IPS-15b (cell line): ENCODE measurements at regions not wholly inside any gene's neighbourhood (a gene's known extent, or its start where the extent isn't known, plus 50 kb on each side); places are given as distances from the start of the nearest gene placed in this dataset.

Experiments
- H3K27me3 ChIP-seq: one replicate; pipeline ENCODE4 v1.6.1; 2013; ENCODE audit warnings: low read length; ENCODE audit not compliant: control insufficient read depth, insufficient read depth
- H3K36me3 ChIP-seq: one replicate; pipeline ENCODE4 v1.6.1; 2013; ENCODE audit warnings: low read length; ENCODE audit not compliant: control insufficient read depth, insufficient read depth
- H3K4me1 ChIP-seq: one replicate; pipeline ENCODE4 v1.6.1; 2013; ENCODE audit warnings: mild to moderate bottlenecking, low read length; ENCODE audit not compliant: control insufficient read depth, insufficient read depth
- H3K4me3 ChIP-seq: one replicate; pipeline ENCODE4 v1.5.1; 2013; ENCODE audit warnings: low read depth, low read length
- H3K9ac ChIP-seq: one replicate; pipeline ENCODE4 v1.6.1; 2013; ENCODE audit warnings: low read depth, mild to moderate bottlenecking, low read length
- H3K9me3 ChIP-seq: one replicate; pipeline ENCODE4 v1.6.1; 2013; ENCODE audit warnings: mild to moderate bottlenecking, low read length; ENCODE audit not compliant: control insufficient read depth, insufficient read depth

- H3K9me3 ChIP-seq = no peaks in the 10 kb centered on the region
- no peaks in the 10 kb centered on the region for H3K4me1 ChIP-seq
- no peaks in the 10 kb centered on the region for H3K27me3 ChIP-seq
- H3K4me3 ChIP-seq = no peak overlapping the region
- H3K9ac ChIP-seq = no peak overlapping the region
- H3K36me3 ChIP-seq = no peaks in the 10 kb centered on the region
These were observed 222.0 kb downstream of the SETD4 start for GRCh38 chr21:35838350-35838749.

GRCh38 chr21:35833991-35834390, 226.3 kb downstream of the SETD4 start:
- H3K9ac ChIP-seq = no peak overlapping the region
- H3K4me3 ChIP-seq = no peak overlapping the region
- H3K36me3 ChIP-seq = no peaks in the 10 kb centered on the region
- no peaks in the 10 kb centered on the region for H3K27me3 ChIP-seq
- no peaks in the 10 kb centered on the region for H3K4me1 ChIP-seq
- H3K9me3 ChIP-seq = no peaks in the 10 kb centered on the region

- H3K9me3 ChIP-seq = no peaks in the 10 kb centered on the region
- no peaks in the 10 kb centered on the region for H3K4me1 ChIP-seq
- no peak overlapping the region for H3K4me3 ChIP-seq
- no peak overlapping the region for H3K9ac ChIP-seq
- H3K36me3 ChIP-seq = no peaks in the 10 kb centered on the region
- H3K27me3 ChIP-seq = no peaks in the 10 kb centered on the region
These were observed 226.9 kb downstream of the SETD4 start for GRCh38 chr21:35833388-35833787.

GRCh38 chr21:35831230-35831629, 229.1 kb downstream of the SETD4 start:
- Histone ChIP-seq H3K9me3 (no peaks in the 10 kb centered on the region), H3K9ac (no peak overlapping the region), H3K4me3 (no peak overlapping the region), H3K36me3 (no peaks in the 10 kb centered on the region), H3K4me1 (no peaks in the 10 kb centered on the region), H3K27me3 (no peaks in the 10 kb centered on the region)

- no peaks in the 10 kb centered on the region for H3K36me3 ChIP-seq
- H3K27me3 ChIP-seq = no peaks in the 10 kb centered on the region
- no peaks in the 10 kb centered on the region for H3K4me1 ChIP-seq
- H3K9ac ChIP-seq = no peak overlapping the region
- H3K4me3 ChIP-seq = no peak overlapping the region
- no peaks in the 10 kb centered on the region for H3K9me3 ChIP-seq
These were observed 231.3 kb downstream of the SETD4 start for GRCh38 chr21:35829067-35829466.

- H3K9me3 ChIP-seq = no peaks in the 10 kb centered on the region
- no peaks in the 10 kb centered on the region for H3K4me1 ChIP-seq
- no peaks in the 10 kb centered on the region for H3K27me3 ChIP-seq
- H3K36me3 ChIP-seq = no peaks in the 10 kb centered on the region
- no peak overlapping the region for H3K4me3 ChIP-seq
- H3K9ac ChIP-seq = no peak overlapping the region
These were observed 232.2 kb downstream of the SETD4 start for GRCh38 chr21:35828161-35828560.

GRCh38 chr21:35827004-35827403, 233.3 kb downstream of the SETD4 start:
- Histone ChIP-seq H3K27me3 (no peaks in the 10 kb centered on the region), H3K36me3 (no peaks in the 10 kb centered on the region), H3K9ac (no peak overlapping the region), H3K4me3 (no peak overlapping the region), H3K9me3 (no peaks in the 10 kb centered on the region), H3K4me1 (no peaks in the 10 kb centered on the region)

- Histone ChIP-seq H3K4me1 (no peaks in the 10 kb centered on the region), H3K9me3 (no peaks in the 10 kb centered on the region), H3K4me3 (no peak overlapping the region), H3K9ac (no peak overlapping the region), H3K36me3 (no peaks in the 10 kb centered on the region), H3K27me3 (no peaks in the 10 kb centered on the region)
These were observed 234.7 kb downstream of the SETD4 start for GRCh38 chr21:35825370-35826353.

- H3K9me3 ChIP-seq = no peaks in the 10 kb centered on the region
- H3K4me3 ChIP-seq = no peak overlapping the region
- H3K9ac ChIP-seq = no peak overlapping the region
- no peaks in the 10 kb centered on the region for H3K27me3 ChIP-seq
- H3K36me3 ChIP-seq = no peaks in the 10 kb centered on the region
- no peaks in the 10 kb centered on the region for H3K4me1 ChIP-seq
These were observed 236.2 kb downstream of the SETD4 start for GRCh38 chr21:35824136-35824535.

- no peaks in the 10 kb centered on the region for H3K36me3 ChIP-seq
- H3K4me1 ChIP-seq = no peaks in the 10 kb centered on the region
- H3K4me3 ChIP-seq = no peak overlapping the region
- H3K27me3 ChIP-seq = no peaks in the 10 kb centered on the region
- no peaks in the 10 kb centered on the region for H3K9me3 ChIP-seq
- H3K9ac ChIP-seq = no peak overlapping the region
These were observed 241.2 kb downstream of the SETD4 start for GRCh38 chr21:35819134-35819533.

GRCh38 chr21:35818597-35818996, 241.7 kb downstream of the SETD4 start:
- Histone ChIP-seq H3K27me3 (no peaks in the 10 kb centered on the region), H3K36me3 (no peaks in the 10 kb centered on the region), H3K9me3 (no peaks in the 10 kb centered on the region), H3K4me3 (no peak overlapping the region), H3K4me1 (no peaks in the 10 kb centered on the region), H3K9ac (no peak overlapping the region)

GRCh38 chr21:35814858-35815619, 245.3 kb downstream of the SETD4 start:
- no peak overlapping the region for H3K9ac ChIP-seq
- H3K4me3 ChIP-seq = no peak overlapping the region
- H3K27me3 ChIP-seq = no peaks in the 10 kb centered on the region
- no peaks in the 10 kb centered on the region for H3K36me3 ChIP-seq
- no peaks in the 10 kb centered on the region for H3K9me3 ChIP-seq
- H3K4me1 ChIP-seq = peaks cover 2% of the 10 kb centered on the region
